ENCODE measurements at regions not wholly inside any gene's neighbourhood (a gene's known extent, or its start where the extent isn't known, plus 50 kb on each side); places are given as distances from the start of the nearest gene placed in this dataset.
"Not testable (repeated sequence)": the region's sequence is repeated elsewhere in the genome, so short reads cannot be mapped to it uniquely, and the experiment has no call there.

- H2BK15ac ChIP-seq (ENCODE audit: low read depth, low read length), result no peak overlapping the region
- no peaks in the 10 kb centered on the region for H3K4me1 ChIP-seq (ENCODE audit: insufficient read depth, low read length)
- no peak overlapping the region for H4K8ac ChIP-seq (replicated peaks; ENCODE audit: insufficient read length, low read depth, low read length)
- no peak overlapping the region for H3K27ac ChIP-seq (ENCODE audit: insufficient read length, low read depth, low read length)
- Mint-ChIP-seq H3K36me3 (ENCODE audit: insufficient read depth in 1 of 3, low read depth in 3 of 3) (no peaks in the 10 kb centered on the region), H3K4me3 (no peak overlapping the region), H3K27ac (no peak overlapping the region), H3K9me3 (no peaks in the 10 kb centered on the region), H3K27me3 (ENCODE audit: low read depth) (no peaks in the 10 kb centered on the region), H3K4me1 (no peaks in the 10 kb centered on the region)
- no peak overlapping the region for H2BK120ac ChIP-seq (ENCODE audit: low read depth, low read length, poor library complexity, severe bottlenecking)
- no peak overlapping the region for H3K18ac ChIP-seq (ENCODE audit: insufficient read length, low read depth, low read length)
- H3K23ac ChIP-seq (ENCODE audit: insufficient read length, low read depth, low read length), result no peak overlapping the region
- H4K20me1 ChIP-seq (ENCODE audit: control insufficient read depth, insufficient read depth, insufficient read length), result no peaks in the 10 kb centered on the region
- no peak overlapping the region for H2AK5ac ChIP-seq (ENCODE audit: insufficient read length, low read length)
- DNase-seq, result no peak
- H2BK5ac ChIP-seq (ENCODE audit: insufficient read length, low read length), result no peak overlapping the region
- H3K4me2 ChIP-seq (ENCODE audit: insufficient read depth, insufficient read length, low read length), result no peak overlapping the region
- H3K4ac ChIP-seq (ENCODE audit: low read depth, low read length), result no peak overlapping the region
- no peak overlapping the region for H4K5ac ChIP-seq (ENCODE audit: insufficient read length, low read depth, low read length)
- TF ChIP-seq CTCF (conservative IDR thresholded peaks at IDR 0.05), result no peak
- no peak overlapping the region for H2BK12ac ChIP-seq (ENCODE audit: insufficient read length, low read depth, low read length)
- no peak overlapping the region for H3T11ph ChIP-seq (ENCODE audit: low read length)
- H3K56ac ChIP-seq (ENCODE audit: insufficient read length, low read depth, low read length), result no peak overlapping the region
- no peaks in the 10 kb centered on the region for H3K9me3 ChIP-seq (ENCODE audit: control insufficient read depth, low read depth, low read length)
- H3K9ac ChIP-seq (ENCODE audit: extremely low read depth, insufficient read length, low read length), result no peak overlapping the region
- WGBS (ENCODE audit: extremely low coverage, insufficient read length, low lambda C conversion rate), result no CpG with 5 or more reads among the region's 3 CpGs
- no peak overlapping the region for H3K14ac ChIP-seq (ENCODE audit: insufficient read depth, low read length)
- no peak overlapping the region for H4K91ac ChIP-seq (ENCODE audit: insufficient read length, low read depth, low read length)
- no peaks in the 10 kb centered on the region for H3K79me2 ChIP-seq (ENCODE audit: insufficient read depth, low read length)
- H3K23me2 ChIP-seq (ENCODE audit: insufficient read length, low read depth, low read length, poor library complexity, severe bottlenecking), result no peaks in the 10 kb centered on the region
- no peak overlapping the region for H2AFZ ChIP-seq (ENCODE audit: low read length)
- H3K79me1 ChIP-seq (ENCODE audit: insufficient read depth, low read depth, low read length, poor library complexity, severe bottlenecking), result no peaks in the 10 kb centered on the region
- no peaks in the 10 kb centered on the region for H3K27me3 ChIP-seq (ENCODE audit: insufficient read depth, low read length)
- H2BK20ac ChIP-seq (ENCODE audit: low read depth, low read length, poor library complexity, severe bottlenecking), result no peak overlapping the region
These were observed 494.7 kb upstream of the SLC35B3 start for GRCh38 chr6:8930009-8930408.

- not testable (repeated sequence) for H3K4me2 ChIP-seq (ENCODE audit: insufficient read depth, insufficient read length, low read length); H2BK12ac ChIP-seq (ENCODE audit: insufficient read length, low read depth, low read length); H2BK5ac ChIP-seq (ENCODE audit: insufficient read length, low read length); H3K36me3 Mint-ChIP-seq (ENCODE audit: insufficient read depth in 1 of 3, low read depth in 3 of 3); DNase-seq; H3K4me3 Mint-ChIP-seq; H2AFZ ChIP-seq (ENCODE audit: low read length); H4K20me1 ChIP-seq (ENCODE audit: control insufficient read depth, insufficient read depth, insufficient read length); H3K27me3 Mint-ChIP-seq (ENCODE audit: low read depth); H2BK15ac ChIP-seq (ENCODE audit: low read depth, low read length); H3K9ac ChIP-seq (ENCODE audit: extremely low read depth, insufficient read length, low read length); H3K79me2 ChIP-seq (ENCODE audit: insufficient read depth, low read length); H3K27ac ChIP-seq (ENCODE audit: insufficient read length, low read depth, low read length); H3K9me3 Mint-ChIP-seq; H3K79me1 ChIP-seq (ENCODE audit: insufficient read depth, low read depth, low read length, poor library complexity, severe bottlenecking); H2BK120ac ChIP-seq (ENCODE audit: low read depth, low read length, poor library complexity, severe bottlenecking); H3T11ph ChIP-seq (ENCODE audit: low read length); H2BK20ac ChIP-seq (ENCODE audit: low read depth, low read length, poor library complexity, severe bottlenecking); H3K23ac ChIP-seq (ENCODE audit: insufficient read length, low read depth, low read length); H3K4me1 Mint-ChIP-seq; H4K91ac ChIP-seq (ENCODE audit: insufficient read length, low read depth, low read length); H3K4ac ChIP-seq (ENCODE audit: low read depth, low read length); H2AK5ac ChIP-seq (ENCODE audit: insufficient read length, low read length); H3K18ac ChIP-seq (ENCODE audit: insufficient read length, low read depth, low read length); H3K56ac ChIP-seq (ENCODE audit: insufficient read length, low read depth, low read length); H3K9me3 ChIP-seq (ENCODE audit: control insufficient read depth, low read depth, low read length); H4K5ac ChIP-seq (ENCODE audit: insufficient read length, low read depth, low read length); H3K27ac Mint-ChIP-seq; H4K8ac ChIP-seq (replicated peaks; ENCODE audit: insufficient read length, low read depth, low read length); H3K14ac ChIP-seq (ENCODE audit: insufficient read depth, low read length); H3K4me1 ChIP-seq (ENCODE audit: insufficient read depth, low read length); H3K27me3 ChIP-seq (ENCODE audit: insufficient read depth, low read length); H3K23me2 ChIP-seq (ENCODE audit: insufficient read length, low read depth, low read length, poor library complexity, severe bottlenecking)
- no CpG with 5 or more reads among the region's 1 CpG for WGBS (ENCODE audit: extremely low coverage, insufficient read length, low lambda C conversion rate)
These were observed 484.9 kb upstream of the SLC35B3 start for GRCh38 chr6:8920244-8920643.

Measured in H9 (cell line).